SK-N-SH (cell line): ENCODE measurements at regions not wholly inside any gene's neighbourhood (a gene's known extent, or its start where the extent isn't known, plus 50 kb on each side); places are given as distances from the start of the nearest gene placed in this dataset.

Source experiments
- CHD2 ChIP-seq: fragments of 150-350 bp; IDR thresholded peaks from 2 replicates; pipeline ENCODE4 v1.6.1; 2018; ENCODE audit warnings: low read length; ENCODE audit not compliant: partially characterized antibody
- EP300 ChIP-seq, 2 experiments: IDR thresholded peaks; 2 replicates each; pipeline versions ENCODE4 v1.4.0 to v1.6.1; 2012; ENCODE audit warnings: borderline replicate concordance in 1 of 2, low read depth in 1 of 2, low read length in 1 of 2
- FOXM1 ChIP-seq: IDR thresholded peaks from 2 replicates; pipeline ENCODE4 v1.4.0; 2012; ENCODE audit warnings: low read depth, mild to moderate bottlenecking
- GABPA ChIP-seq: IDR thresholded peaks from 2 replicates; pipeline ENCODE4 v1.4.0; 2012; ENCODE audit warnings: low read depth, mild to moderate bottlenecking
- GATA2 ChIP-seq: sonication (generic); formaldehyde crosslinking; IDR thresholded peaks from 2 replicates; pipeline ENCODE4 v1.5.0; 2020; ENCODE audit warnings: mild to moderate bottlenecking, missing genetic modification reagents
- MXI1 ChIP-seq: IDR thresholded peaks from 2 replicates; pipeline ENCODE4 v1.6.1; 2012; ENCODE audit warnings: mild to moderate bottlenecking, low read depth, low read length, improper control_type of control experiment
- RAD21 ChIP-seq: IDR thresholded peaks from 2 replicates; pipeline ENCODE4 v1.6.1; 2012; ENCODE audit warnings: mild to moderate bottlenecking, low read length
- RCOR1 ChIP-seq: fragments of 150-350 bp; IDR thresholded peaks from 2 replicates; pipeline ENCODE4 v1.6.1; 2017; ENCODE audit warnings: antibody characterized with exemption, low read length
- RFX5 ChIP-seq: IDR thresholded peaks from 2 replicates; pipeline ENCODE4 v1.6.1; 2012; ENCODE audit warnings: mild to moderate bottlenecking, improper control_type of control experiment, low read length
- SMC3 ChIP-seq: IDR thresholded peaks from 2 replicates; pipeline ENCODE4 v1.6.1; 2012; ENCODE audit warnings: low read depth, low read length, improper control_type of control experiment
- TAF1 ChIP-seq: IDR thresholded peaks from 2 replicates; pipeline ENCODE4 v1.6.1; 2012; ENCODE audit warnings: low read depth, mild to moderate bottlenecking, low read length, moderate library complexity, borderline replicate concordance
- YY1 ChIP-seq: IDR thresholded peaks from 2 replicates; pipeline ENCODE4 v1.4.0; 2012; ENCODE audit warnings: low read depth, mild to moderate bottlenecking
- TF ChIP-seq, protein P1 (sequence below): fragments of 200-600 bp; sonication (generic); IDR thresholded peaks from 2 replicates; pipeline ENCODE4 v1.6.1; 2017; ENCODE audit warnings: antibody characterized with exemption, mild to moderate bottlenecking, moderate library complexity

DNA sequence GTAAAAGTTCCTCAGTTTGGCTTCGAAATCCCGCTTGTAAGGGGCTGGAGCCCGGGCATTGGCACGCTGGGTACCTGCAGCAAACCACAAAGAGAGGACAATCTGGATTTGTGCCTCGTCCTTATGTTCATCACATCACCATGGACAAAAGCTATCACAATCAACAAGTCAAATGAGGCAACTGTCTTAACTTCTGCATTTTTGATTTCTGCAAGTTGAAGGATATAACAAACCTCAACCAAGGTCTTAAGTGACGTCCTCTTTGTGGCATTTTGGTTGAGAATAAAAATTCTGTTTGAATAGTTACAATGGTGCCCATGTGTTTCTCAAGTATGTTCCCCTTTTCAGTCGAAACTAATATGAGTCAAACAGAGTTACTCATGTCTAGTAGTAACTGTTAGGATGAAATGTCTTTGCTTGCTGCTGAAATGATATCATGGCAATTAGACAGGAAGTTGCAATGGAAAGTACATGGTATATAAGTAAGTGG lies 70.8 kb upstream of the STK17B start:
- TF ChIP-seq RFX5 (no peak), YY1 (no peak), SMC3 (no peak), FOXM1 (no peak), CHD2 (no peak), GATA2 (CRISPR knock-in tag) (no peak), EP300 (IDR thresholded peaks at IDR 0.05; ENCODE audit: borderline replicate concordance in 1 of 2, low read depth in 1 of 2, low read length in 1 of 2) (no peak), TAF1 (no peak), GABPA (no peak), MXI1 (no peak), RCOR1 (no peak), RAD21 (no peak)
- TF ChIP-seq, protein P1, sequence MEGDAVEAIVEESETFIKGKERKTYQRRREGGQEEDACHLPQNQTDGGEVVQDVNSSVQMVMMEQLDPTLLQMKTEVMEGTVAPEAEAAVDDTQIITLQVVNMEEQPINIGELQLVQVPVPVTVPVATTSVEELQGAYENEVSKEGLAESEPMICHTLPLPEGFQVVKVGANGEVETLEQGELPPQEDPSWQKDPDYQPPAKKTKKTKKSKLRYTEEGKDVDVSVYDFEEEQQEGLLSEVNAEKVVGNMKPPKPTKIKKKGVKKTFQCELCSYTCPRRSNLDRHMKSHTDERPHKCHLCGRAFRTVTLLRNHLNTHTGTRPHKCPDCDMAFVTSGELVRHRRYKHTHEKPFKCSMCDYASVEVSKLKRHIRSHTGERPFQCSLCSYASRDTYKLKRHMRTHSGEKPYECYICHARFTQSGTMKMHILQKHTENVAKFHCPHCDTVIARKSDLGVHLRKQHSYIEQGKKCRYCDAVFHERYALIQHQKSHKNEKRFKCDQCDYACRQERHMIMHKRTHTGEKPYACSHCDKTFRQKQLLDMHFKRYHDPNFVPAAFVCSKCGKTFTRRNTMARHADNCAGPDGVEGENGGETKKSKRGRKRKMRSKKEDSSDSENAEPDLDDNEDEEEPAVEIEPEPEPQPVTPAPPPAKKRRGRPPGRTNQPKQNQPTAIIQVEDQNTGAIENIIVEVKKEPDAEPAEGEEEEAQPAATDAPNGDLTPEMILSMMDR, result no peak
